Loucy (cell line): ENCODE measurements at regions not wholly inside any gene's neighbourhood (a gene's known extent, or its start where the extent isn't known, plus 50 kb on each side); places are given as distances from the start of the nearest gene placed in this dataset.

ENCODE experiments used
- CTCF ChIP-seq: fragments of 200-600 bp; sonication (generic); conservative IDR thresholded peaks from 2 replicates; pipeline ENCODE4 v1.5.1; 2014; ENCODE audit warnings: mild to moderate bottlenecking, antibody characterized with exemption, low read length
- EZH2phosphoT487 ChIP-seq: fragments of 200-600 bp; IDR thresholded peaks from 2 replicates; pipeline ENCODE4 v1.6.1; 2018; ENCODE audit warnings: antibody characterized with exemption, mild to moderate bottlenecking, moderate library complexity, borderline replicate concordance

GRCh38 chr12:76678992-76679391 lies 84.9 kb upstream of the ZDHHC17 start:
- TF ChIP-seq CTCF (no peak), EZH2phosphoT487 (no peak)
